ENCODE measurements at regions not wholly inside any gene's neighbourhood (a gene's known extent, or its start where the extent isn't known, plus 50 kb on each side); places are given as distances from the start of the nearest gene placed in this dataset.

- Histone ChIP-seq H3K4ac (ENCODE audit: low read depth, low read length) (no peak overlapping the region), H2AK5ac (ENCODE audit: low read depth, low read length) (no peak overlapping the region), H3K18ac (ENCODE audit: low read depth, low read length) (no peak overlapping the region), H3K27ac (ENCODE audit: insufficient read depth, low read length) (no peak overlapping the region), H3K9me3 (ENCODE audit: control insufficient read depth, insufficient read depth, low read length) (peaks cover 9% of the 10 kb centered on the region), H4K20me1 (ENCODE audit: insufficient read depth, low read length) (no peaks in the 10 kb centered on the region), H3K9me1 (ENCODE audit: insufficient read depth, low read length) (no peaks in the 10 kb centered on the region), H3K4me3 (ENCODE audit: insufficient read depth, low read depth, low read length) (no peak overlapping the region), H4K8ac (ENCODE audit: low read depth in 2 of 2, low read length in 2 of 2) (no peak overlapping the region), H3K56ac (ENCODE audit: extremely low read depth, insufficient read depth, low read length) (no peak overlapping the region), H2BK120ac (ENCODE audit: low read depth, low read length) (no peak overlapping the region), H4K5ac (ENCODE audit: low read depth, low read length) (no peak overlapping the region), H4K91ac (ENCODE audit: insufficient read depth, low read depth, low read length) (no peak overlapping the region), H3K4me2 (ENCODE audit: low read depth, low read length) (no peak overlapping the region), H2AFZ (replicated peaks; ENCODE audit: low read length, poor library complexity) (no peak overlapping the region), H3K14ac (replicated peaks; ENCODE audit: low read depth, low read length) (no peak overlapping the region), H3K79me1 (ENCODE audit: low read depth in 1 of 2, low read length in 2 of 2) (no peaks in the 10 kb centered on the region), H3K9ac (ENCODE audit: low read depth, low read length) (no peak overlapping the region), H2AK9ac (replicated peaks; ENCODE audit: low read depth, low read length, poor library complexity) (no peak overlapping the region), H3K27me3 (ENCODE audit: control insufficient read depth, insufficient read depth, low read length) (no peaks in the 10 kb centered on the region), H3K4me1 (ENCODE audit: control insufficient read depth, insufficient read depth, low read length) (no peaks in the 10 kb centered on the region), H2BK5ac (ENCODE audit: low read depth, low read length, poor library complexity, severe bottlenecking) (no peak overlapping the region), H3K36me3 (ENCODE audit: control insufficient read depth, insufficient read depth, low read length) (no peaks in the 10 kb centered on the region), H2BK15ac (ENCODE audit: low read depth, low read length) (no peak overlapping the region), H3K23ac (ENCODE audit: low read depth, low read length) (no peak overlapping the region), H2BK20ac (ENCODE audit: low read depth, low read length) (no peak overlapping the region)
- TF ChIP-seq CEBPB (IDR thresholded peaks at IDR 0.05; ENCODE audit: low read depth, low read length) (no peak), SMC3 (IDR thresholded peaks at IDR 0.05; ENCODE audit: low read depth, low read length) (no peak), CTCF (conservative IDR thresholded peaks at IDR 0.05; ENCODE audit: low read depth, low read length) (no peak)
- ChIA-PET POLR2A (ENCODE audit: unreplicated experiment) (no interaction called here), CTCF (no interaction called here)
- intact Hi-C loops (cut with micrococcal nuclease) (no loop called here), in situ Hi-C loops (cut with MboI; ENCODE audit: low sequenced_read_pairs) (no loop called here), dilution Hi-C loops (cut with HindIII; ENCODE audit: low sequenced_read_pairs, unreplicated experiment) (no loop called here)
- no CpG with 5 or more reads among the region's 5 CpGs for WGBS, 2 experiments (ENCODE audit: extremely low coverage in 2 of 2, insufficient read length in 1 of 2)
- ATAC-seq (ENCODE audit: low read depth) (no peak), DNase-seq (no peak)
- no TSS peak for BruUV-seq (replicated peaks)
Observed at GRCh38 chr10:85491652-85492051, 874.9 kb downstream of the GRID1 start.
